ENCODE measurements at regions not wholly inside any gene's neighbourhood (a gene's known extent, or its start where the extent isn't known, plus 50 kb on each side); places are given as distances from the start of the nearest gene placed in this dataset.

GRCh38 chr12:65628061-65628460 is 196.2 kb upstream of the HMGA2 start:
- no peak for DNase-seq (ENCODE audit: low spot score)

- DNase-seq (ENCODE audit: low spot score): no peak
Measured at GRCh38 chr12:65630555-65630954, 193.7 kb upstream of the HMGA2 start.

- DNase-seq (ENCODE audit: low spot score): no peak
Measured at GRCh38 chr12:65631621-65632111, 192.6 kb upstream of the HMGA2 start.

GRCh38 chr12:65632131-65632855 is 192.0 kb upstream of the HMGA2 start:
- no peak for DNase-seq (ENCODE audit: low spot score)

GRCh38 chr12:65634061-65634460 is 190.2 kb upstream of the HMGA2 start:
- no peak for DNase-seq (ENCODE audit: low spot score)

GRCh38 chr12:65634626-65635331 is 189.5 kb upstream of the HMGA2 start:
- no peak for DNase-seq (ENCODE audit: low spot score)

GRCh38 chr12:65636436-65636835 is 187.8 kb upstream of the HMGA2 start:
- no peak for DNase-seq (ENCODE audit: low spot score)

GRCh38 chr12:65637150-65637549 is 187.1 kb upstream of the HMGA2 start:
- no peak for DNase-seq (ENCODE audit: low spot score)

GRCh38 chr12:65637774-65638173 is 186.5 kb upstream of the HMGA2 start:
- DNase-seq (ENCODE audit: low spot score): no peak

- no peak for DNase-seq (ENCODE audit: low spot score)
Measured at GRCh38 chr12:65638324-65638723, 186.0 kb upstream of the HMGA2 start.

GRCh38 chr12:65640489-65640901 is 183.8 kb upstream of the HMGA2 start:
- no peak for DNase-seq (ENCODE audit: low spot score)

- DNase-seq (ENCODE audit: low spot score): no peak
Measured at GRCh38 chr12:65642061-65642661, 182.1 kb upstream of the HMGA2 start.

GRCh38 chr12:65643171-65643570 is 181.1 kb upstream of the HMGA2 start:
- no peak for DNase-seq (ENCODE audit: low spot score)

- no peak for DNase-seq (ENCODE audit: low spot score)
Measured at GRCh38 chr12:65643595-65644386, 180.5 kb upstream of the HMGA2 start.

GRCh38 chr12:65646127-65646643 is 178.1 kb upstream of the HMGA2 start:
- no peak for DNase-seq (ENCODE audit: low spot score)

- no peak for DNase-seq (ENCODE audit: low spot score)
Measured at GRCh38 chr12:65647074-65647473, 177.2 kb upstream of the HMGA2 start.

GRCh38 chr12:65648461-65648860 is 175.8 kb upstream of the HMGA2 start:
- no peak for DNase-seq (ENCODE audit: low spot score)

GRCh38 chr12:65649126-65649525 is 175.2 kb upstream of the HMGA2 start:
- no peak for DNase-seq (ENCODE audit: low spot score)

- DNase-seq (ENCODE audit: low spot score): no peak
Measured at GRCh38 chr12:65651060-65651459, 173.2 kb upstream of the HMGA2 start.

GRCh38 chr12:65653321-65653720 is 171.0 kb upstream of the HMGA2 start:
- no peak for DNase-seq (ENCODE audit: low spot score)

GRCh38 chr12:65653946-65654629 is 170.2 kb upstream of the HMGA2 start:
- no peak for DNase-seq (ENCODE audit: low spot score)
